ENCODE measurements at regions not wholly inside any gene's neighbourhood (a gene's known extent, or its start where the extent isn't known, plus 50 kb on each side); places are given as distances from the start of the nearest gene placed in this dataset.

DNA sequence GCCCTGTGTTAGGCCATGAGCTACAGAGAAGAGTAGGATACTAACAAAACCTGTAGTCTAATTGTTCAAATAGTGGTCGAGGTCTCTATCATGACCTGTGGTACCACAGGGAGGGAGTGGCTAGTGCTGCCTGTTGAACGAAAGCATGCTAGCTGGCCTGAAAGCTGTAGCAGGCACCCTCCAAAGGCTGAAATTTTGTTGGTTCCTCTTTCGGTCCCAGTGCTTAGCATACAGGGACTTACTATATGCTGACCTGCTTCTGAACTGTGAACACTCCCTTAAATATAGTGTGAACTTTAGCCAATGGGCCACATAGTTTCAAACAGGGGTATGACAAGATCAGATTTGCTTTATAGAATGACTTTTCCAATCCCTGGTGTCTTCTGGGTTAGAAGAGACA is 113.4 kb downstream of the PJA1 start:
- TF ChIP-seq, protein P1, sequence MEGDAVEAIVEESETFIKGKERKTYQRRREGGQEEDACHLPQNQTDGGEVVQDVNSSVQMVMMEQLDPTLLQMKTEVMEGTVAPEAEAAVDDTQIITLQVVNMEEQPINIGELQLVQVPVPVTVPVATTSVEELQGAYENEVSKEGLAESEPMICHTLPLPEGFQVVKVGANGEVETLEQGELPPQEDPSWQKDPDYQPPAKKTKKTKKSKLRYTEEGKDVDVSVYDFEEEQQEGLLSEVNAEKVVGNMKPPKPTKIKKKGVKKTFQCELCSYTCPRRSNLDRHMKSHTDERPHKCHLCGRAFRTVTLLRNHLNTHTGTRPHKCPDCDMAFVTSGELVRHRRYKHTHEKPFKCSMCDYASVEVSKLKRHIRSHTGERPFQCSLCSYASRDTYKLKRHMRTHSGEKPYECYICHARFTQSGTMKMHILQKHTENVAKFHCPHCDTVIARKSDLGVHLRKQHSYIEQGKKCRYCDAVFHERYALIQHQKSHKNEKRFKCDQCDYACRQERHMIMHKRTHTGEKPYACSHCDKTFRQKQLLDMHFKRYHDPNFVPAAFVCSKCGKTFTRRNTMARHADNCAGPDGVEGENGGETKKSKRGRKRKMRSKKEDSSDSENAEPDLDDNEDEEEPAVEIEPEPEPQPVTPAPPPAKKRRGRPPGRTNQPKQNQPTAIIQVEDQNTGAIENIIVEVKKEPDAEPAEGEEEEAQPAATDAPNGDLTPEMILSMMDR (IDR thresholded peaks at IDR 0.05; ENCODE audit: low read length), result no peak
- no peak for TF ChIP-seq EZH2phosphoT487 (IDR thresholded peaks at IDR 0.05; ENCODE audit: low read length)

Data from MM.1S (cell line).